Posterior vena cava (tissue), 2 donors: ENCODE measurements at regions not wholly inside any gene's neighbourhood (a gene's known extent, or its start where the extent isn't known, plus 50 kb on each side); places are given as distances from the start of the nearest gene placed in this dataset.
"Not testable (repeated sequence)": the region's sequence is repeated elsewhere in the genome, so short reads cannot be mapped to it uniquely, and the experiment has no call there.

Source experiments
- DNase-seq: peaks from one replicate; pipeline ENCODE4 v3.0.0-alpha.2; 2020; ENCODE audit warnings: low spot score
- intact Hi-C, 2 donors: fragments of 100-400 bp; cut with DNase I; formaldehyde crosslinking; loops; one replicate each; pipeline versions ENCODE4 v1.14.1 to v1.14.2; 2022 to 2023
- donor health status: DM: yes; HTN: yes; CAD: no.
- donor health status: DM: yes; HTN: yes; CAD: no.

DNA sequence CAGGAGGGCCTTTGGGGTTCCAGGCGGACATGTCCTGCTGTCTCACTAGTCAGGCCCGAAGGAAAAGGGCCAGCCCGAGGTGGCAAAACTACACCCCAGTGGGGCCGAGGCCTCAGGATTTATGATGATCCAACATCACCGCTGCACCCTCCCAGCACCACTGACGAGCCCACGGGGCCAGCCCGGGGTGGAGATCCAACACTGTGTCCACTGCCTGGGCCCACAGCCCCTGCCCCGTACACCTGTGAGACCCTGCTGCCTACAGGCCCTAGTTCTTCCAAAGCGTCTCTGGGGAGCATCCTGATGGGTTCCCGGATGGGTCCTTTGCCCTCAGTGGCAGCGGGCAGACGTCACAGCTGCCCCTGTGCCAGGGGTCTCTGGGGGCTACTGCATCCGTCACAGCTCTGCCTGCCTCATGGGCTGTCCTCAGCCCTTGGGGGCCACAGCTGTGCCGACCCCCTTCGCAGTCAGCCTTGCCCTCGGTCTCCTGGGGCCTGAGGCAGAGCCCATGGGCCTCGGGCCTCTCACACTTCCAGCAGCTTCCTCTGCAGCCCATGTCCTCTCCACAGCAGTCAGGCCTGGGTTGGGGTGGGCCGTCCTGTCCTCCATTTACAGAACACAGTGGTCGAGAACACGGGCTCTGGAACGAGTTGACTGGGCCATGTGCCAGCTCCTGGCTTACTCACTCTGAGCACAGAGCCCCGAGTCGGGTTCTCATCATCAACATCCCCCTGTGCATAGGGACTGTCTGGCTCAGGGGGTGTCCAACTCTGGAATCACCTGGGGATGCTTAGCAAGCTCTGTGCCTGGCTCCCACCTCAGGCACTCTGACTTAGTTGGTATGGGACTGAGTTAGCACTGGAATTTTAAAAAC is 64.9 kb downstream of the FOXL3 start:
- DNase-seq, result no peak
- intact Hi-C loops, result no loop called here

DNA sequence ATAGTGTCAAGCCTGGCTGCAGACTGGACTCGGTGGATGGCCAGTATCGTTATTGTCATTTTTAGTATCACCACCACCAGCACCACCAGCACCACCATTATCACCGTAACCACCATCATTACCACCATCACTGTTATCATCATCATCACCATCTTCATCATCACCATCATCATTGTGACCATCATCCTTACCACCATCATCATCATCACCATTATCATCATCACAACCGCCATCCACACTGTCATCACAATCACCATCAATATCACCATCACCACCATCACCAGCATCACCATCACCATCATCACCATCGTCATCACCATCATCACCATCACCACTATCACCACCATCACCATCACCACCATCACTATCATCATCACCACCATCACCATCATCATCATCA is 65.6 kb downstream of the FOXL3 start:
- no peak for DNase-seq
- intact Hi-C loops, result no loop called here

DNA sequence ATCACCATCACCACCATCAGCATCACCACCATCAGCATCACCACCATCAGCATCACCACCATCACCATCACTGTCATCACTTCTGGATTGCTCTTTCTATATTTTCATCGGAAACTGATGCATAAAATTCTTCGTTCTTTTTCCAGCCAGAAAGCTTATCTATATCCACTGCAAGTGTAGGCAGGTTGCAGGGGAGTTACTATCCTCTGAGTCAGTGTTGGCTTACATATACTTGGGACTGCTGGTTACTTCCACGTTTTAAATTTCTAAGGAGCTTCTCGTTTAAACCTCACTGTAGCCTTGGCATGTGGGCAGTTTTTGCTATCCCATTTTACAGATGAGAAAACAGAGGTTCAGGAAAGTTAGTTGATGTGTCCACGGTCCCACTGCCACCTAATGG is 66.1 kb downstream of the FOXL3 start:
- DNase-seq, result no peak
- intact Hi-C loops, result no loop called here

DNA sequence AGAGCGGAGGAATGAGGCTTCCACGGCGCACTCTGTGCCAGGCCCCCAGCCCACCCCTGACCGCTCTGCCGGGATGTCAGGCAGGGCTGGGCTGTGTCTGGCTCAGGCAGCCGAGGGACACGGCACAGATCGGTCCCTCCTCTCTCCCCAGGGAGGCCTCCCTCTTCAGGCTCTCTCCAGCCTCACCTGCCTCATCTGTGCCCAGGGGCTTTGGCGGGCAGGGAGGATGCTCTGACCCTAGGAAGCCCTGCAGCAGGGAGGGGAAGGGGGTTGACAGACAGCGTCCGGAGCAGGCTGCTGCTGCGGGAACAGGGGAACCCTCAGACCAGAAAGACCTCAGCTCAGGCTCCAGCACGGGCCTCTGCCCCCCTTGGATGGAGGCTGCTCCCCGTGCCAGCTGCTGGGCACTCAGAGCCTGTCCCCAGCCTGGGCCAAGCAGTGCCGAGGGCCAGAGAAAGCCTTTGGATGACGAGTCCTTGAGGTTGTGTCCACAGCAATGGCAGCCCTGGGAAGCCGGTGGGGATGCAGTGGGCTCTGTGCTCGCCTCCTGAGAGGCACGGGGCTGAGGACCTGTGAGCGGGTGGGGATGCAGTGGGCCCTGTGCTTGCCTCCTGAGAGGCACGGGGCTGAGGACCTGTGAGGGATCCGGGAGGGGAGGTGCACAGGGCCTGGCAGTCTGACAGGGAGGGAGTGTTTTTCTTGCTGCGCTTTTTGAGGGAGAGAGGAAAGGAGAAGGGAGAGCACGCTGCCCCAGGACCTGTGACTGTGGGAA is 66.9 kb downstream of the FOXL3 start:
- no peak for DNase-seq
- intact Hi-C loops, result no loop called here

DNA sequence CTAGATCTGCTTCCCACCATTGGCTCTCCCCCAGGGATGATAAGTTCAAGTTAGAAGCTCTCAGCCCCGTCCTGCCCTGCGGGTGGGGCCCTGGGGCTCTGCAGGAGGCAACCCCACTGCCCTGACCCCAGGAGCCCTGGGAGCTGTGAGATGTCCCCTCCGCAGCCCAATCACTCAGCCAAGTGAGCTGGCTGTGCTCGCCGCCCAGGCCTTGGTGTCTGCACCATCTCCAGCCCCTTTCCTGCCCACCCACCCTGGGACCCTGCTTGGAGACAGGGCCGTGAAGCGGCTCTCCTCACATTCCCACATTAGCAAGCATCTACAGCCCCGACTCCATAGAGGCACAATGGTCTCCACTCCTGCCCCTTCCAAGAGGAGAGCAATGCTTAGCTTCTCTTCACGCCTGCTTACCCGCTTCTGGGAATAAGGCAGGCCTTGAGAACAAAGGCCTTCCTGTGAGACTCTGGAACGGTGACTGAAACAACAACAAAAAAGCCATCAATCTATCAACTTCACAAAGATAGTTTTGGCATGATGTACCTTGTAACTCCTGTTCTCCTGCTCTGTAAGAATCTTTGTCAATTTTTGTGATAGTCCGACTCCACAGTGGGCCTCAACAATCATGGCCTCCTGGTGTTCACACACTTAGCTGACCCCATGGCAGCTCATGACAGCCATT is 67.7 kb downstream of the FOXL3 start:
- no peak for DNase-seq
- intact Hi-C loops, result no loop called here

DNA sequence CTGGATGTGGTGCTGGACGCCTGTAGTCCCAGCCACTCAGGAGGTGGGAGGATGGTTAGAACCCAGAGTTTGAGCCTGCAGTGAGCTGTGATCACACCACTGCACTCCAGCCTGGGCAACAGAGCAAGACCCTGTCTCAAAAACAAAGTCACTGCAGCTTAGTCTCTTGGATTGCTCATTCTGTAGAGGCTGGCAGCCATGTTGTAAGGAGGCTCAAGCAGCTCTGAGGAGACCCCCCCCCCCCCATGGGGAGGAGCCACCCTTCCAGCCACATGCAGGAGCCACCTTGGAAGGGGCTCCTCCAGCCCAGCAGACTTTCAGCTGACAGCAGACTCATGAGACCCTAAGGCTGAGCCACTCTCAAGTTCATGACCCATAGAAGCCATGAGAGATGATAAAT is 68.4 kb downstream of the FOXL3 start:
- no peak for DNase-seq
- intact Hi-C loops, result no loop called here

DNA sequence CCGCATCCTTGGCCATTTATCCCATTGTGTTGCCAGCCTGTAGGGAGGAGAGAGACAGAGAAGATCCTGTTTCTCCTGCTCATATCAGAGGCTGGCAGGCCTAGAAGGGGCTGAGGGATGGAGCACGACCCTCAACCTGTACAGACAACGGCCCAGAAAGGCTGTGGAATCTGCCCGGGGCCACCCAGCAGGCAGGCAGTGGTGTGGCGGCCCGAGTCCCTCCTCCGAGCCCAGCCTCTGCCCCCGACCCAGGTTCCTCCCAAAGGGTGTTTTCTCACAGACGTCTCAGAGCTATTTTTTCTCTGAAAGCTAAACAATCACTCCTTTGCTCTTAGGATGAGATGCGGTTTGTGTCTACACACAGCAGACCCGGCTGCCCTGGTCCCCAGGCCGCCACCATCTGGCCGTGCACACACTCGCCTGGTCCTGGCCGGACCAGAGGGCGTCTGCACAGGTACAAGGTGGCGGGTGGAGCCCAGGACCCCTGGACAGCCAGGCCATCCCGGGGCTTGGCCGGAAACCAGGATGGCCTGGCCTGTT is 69.3 kb downstream of the FOXL3 start:
- intact Hi-C loops, result no loop called here
- DNase-seq, result peak; percentile 63

DNA sequence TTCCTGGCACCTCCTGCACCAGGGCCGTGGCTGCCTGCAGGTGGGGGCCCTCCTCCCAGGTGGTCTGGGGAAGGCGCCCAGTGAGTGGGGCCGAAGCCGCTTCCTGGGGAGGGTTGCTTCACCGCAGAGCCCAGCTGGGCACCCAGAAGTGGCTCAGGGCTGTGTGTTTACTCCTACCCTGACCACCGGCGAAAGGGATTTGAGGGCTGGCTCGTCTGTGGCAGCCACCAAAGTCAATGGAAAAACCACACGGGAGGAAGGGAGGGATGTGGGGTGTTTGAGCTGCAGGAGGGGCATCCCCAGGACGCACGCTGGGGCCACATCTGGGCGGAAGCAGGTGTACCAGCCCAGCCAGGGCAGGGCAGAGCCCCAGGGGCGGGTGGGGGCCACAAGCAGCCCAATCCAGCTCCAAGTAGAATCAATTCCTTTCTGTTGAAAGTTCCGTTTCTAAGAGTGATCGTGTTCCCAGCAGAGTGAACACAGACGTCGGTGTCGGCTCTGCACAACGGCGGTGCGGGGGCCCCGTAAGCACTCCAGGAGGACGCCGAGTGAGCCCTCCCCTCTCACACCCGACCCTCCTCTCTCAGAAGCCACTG is 69.9 kb downstream of the FOXL3 start:
- intact Hi-C loops, result no loop called here
- DNase-seq, result peak; percentile 63

DNA sequence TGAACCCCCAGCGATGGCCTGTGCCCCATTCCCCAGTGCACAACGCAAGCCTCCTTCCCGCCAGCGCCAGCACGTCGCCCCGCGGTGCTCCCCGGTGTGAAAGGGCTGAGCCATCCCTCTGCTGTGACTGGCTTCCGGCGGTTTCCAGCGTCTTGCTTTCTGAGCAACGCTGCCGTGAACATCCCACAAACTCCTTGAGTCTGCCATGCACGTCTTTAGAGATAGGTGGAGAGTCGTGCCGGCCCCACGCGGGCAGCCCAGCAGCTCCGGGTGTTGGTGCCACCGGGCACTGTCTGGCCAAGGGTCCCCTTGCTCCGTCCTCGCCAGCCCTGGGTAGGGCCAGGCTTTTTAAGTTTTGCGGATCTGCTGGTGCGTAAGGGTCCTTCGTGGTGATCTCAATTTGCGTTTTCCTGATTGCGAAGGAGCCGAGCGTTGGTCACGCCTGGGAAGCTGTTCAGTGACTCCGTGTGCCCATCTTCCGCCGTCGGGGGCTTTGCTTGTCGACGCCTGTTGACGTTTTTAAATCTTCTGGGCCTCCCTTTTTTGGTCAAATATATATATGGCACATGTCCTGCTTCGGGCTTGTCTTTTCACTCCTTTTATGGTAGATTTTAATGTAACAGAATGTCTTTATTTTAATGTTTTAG is 70.6 kb downstream of the FOXL3 start:
- intact Hi-C loops, result no loop called here
- peak; percentile 64 for DNase-seq

DNA sequence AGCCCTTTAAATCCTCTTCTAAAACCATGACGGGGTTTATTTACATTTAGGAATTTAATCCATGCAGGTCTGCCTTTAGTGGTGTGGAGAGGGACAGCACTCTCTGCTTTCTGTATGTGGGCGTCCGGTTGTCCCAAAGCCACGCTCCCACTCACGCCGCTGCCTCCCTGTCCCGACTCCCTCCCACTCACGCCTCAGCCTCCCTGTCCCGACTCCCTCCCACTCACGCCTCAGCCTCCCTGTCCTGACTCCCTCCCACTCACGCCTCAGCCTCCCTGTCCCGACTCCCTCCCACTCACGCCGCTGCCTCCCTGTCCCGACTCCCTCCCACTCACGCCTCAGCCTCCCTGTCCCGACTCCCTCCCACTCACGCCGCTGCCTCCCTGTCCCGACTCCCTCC is 71.2 kb downstream of the FOXL3 start:
- peak; percentile 34 for DNase-seq
- intact Hi-C loops, result not testable (repeated sequence)

DNA sequence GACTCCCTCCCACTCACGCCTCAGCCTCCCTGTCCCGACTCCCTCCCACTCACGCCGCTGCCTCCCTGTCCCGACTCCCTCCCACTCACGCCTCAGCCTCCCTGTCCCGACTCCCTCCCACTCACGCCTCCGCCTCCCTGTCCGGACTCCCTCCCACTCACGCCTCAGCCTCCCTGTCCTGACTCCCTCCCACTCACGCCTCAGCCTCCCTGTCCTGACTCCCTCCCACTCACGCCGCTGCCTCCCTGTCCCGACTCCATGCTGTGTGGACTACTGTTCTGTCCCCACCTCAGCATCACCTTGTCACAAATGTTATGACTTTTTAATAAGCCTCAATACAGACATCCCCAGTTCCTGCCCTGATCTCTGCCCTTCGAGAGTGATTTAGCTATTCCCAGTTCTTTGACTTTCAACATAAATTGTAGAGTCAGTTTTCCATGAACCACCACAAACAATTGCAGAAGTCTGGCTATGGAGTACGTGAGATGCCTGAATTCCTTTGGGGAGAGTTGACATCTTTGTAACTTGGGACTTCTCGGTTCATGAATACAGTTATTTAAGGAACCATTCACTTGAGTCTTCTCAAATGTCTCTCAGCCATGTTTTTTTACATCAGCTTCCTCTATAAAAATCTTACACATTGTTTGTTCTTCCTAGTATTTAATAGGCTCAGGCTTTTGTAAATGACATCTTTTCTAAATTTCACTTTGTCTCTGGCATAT is 71.9 kb downstream of the FOXL3 start:
- intact Hi-C loops, result no loop called here
- DNase-seq, result no peak

DNA sequence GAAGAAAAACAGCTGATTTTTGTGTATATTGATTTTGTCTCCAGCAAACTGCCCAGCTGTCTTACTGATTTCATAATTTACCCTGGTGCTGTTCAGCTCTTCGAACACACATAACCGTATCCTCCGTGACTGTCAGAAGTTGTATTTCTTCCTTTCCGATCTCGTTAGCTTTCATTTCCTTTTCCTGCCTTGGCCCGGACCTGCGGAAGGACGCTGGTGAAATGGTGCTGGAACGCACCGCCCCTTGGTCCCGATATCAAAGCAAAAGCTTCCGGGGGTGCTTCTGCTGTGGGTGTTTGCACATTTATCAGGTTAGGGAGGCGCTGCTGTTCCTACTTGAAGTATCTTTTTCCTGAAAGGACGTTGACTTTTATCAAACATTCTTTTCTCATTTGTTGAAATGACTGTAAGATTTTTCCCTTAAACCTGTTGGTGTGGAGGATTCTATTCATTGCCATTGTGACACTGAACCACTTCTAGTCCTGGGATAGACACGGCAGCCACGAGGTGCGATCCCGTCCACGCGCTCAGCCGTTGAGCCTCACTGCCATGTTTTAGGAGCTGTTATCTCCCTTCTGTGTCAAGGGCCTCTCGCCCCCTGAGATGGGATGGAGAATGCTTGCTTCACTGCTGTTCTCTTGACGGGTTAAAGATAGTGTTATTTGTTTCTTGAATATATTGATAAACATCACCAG is 72.6 kb downstream of the FOXL3 start:
- peak; percentile 79 for DNase-seq
- intact Hi-C loops, result no loop called here

DNA sequence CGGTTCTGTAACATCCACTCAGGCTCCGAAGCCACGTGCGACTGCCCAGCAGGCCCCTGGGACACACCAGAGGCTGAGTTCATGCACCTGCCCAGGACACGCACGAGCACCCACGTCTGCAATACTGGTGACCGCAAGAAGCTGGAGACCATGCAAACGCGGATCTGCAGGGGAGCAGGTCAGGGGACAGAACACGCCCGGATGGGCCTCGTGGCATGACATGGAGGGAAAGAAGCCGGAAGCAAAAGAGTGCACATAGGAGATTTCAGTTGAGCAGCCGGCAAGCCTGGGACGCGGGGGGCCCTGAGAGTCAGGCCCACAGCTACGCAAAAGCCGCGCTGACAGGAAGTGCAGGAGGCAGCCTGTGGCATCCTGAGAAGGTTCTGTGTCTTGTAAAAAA is 73.7 kb downstream of the FOXL3 start:
- DNase-seq, result peak; percentile 72

DNA sequence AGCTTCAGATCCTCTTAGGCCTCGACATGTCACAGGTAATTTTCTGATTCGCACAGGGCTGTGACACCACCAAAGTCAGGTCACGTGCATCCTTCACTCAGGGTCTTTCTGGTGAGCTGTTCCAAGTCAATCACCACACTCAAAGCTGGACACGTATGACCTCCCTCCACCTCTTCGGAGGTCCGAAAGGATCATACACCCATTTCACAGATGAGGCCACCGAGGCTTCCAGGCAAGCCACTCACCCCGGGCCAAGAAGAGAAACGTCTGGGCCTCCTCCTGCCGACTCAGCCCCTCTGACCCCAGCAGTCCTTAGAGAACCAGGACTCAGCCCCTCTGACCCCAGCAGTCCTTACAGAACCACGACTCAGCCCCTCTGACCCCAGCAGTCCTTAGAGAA is 74.6 kb downstream of the FOXL3 start:
- intact Hi-C loops, result no loop called here
- peak; percentile 36 for DNase-seq

More for the DNA sequence above, 73.7 kb downstream of the FOXL3 start:
- intact Hi-C loops, result no loop called here

DNA sequence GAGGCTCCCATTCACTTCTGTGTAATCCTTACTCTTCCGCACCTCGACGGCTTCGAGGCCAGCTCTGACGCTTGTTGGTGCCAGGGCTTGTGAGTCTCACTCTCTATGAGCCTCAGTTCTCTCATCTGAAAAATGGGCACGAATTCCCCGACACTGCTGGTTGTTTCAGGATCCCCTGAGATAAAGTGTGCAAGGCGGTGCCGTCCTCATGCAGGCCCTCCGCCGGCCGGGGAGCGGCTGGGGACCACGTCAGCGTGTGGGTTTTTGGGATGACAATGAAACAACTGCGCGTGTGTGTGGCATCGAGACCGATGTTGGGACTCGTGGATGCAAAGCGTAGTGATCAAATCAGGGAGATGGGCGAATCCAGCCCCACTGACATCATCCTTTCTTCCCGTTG is 75.6 kb downstream of the FOXL3 start:
- intact Hi-C loops, result no loop called here
- DNase-seq, result peak; percentile 25

DNA sequence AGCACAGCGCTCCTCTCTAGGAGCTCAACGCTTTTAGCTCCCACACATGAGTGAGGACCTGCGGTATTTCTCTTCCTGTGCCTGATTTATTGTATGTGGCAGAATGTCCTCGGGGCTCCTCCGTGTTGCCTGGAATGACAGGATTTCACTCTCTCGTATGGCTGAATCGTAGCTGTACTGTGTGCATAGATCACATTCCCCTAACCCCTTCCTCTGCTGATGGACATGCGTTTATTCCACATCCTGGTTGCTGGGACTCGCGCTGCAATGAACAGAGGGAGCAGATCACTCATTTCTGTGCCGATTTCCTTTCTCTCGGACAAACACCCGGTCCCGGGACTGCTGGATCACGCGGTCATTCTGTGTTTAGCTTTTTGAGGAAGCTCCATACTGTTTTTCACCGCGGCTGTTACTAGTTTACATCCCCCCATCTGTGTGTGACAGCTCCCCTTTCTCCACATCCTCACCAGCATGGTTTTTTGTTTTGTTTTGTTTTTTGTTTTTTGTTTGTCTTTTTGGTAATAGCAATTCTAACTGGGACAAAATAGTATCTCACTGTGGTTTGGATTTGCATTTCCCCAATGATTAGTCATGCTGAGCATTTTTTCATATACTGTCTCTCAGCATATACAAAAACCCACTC is 76.3 kb downstream of the FOXL3 start:
- intact Hi-C loops, result no loop called here
- peak; percentile 73 for DNase-seq

DNA sequence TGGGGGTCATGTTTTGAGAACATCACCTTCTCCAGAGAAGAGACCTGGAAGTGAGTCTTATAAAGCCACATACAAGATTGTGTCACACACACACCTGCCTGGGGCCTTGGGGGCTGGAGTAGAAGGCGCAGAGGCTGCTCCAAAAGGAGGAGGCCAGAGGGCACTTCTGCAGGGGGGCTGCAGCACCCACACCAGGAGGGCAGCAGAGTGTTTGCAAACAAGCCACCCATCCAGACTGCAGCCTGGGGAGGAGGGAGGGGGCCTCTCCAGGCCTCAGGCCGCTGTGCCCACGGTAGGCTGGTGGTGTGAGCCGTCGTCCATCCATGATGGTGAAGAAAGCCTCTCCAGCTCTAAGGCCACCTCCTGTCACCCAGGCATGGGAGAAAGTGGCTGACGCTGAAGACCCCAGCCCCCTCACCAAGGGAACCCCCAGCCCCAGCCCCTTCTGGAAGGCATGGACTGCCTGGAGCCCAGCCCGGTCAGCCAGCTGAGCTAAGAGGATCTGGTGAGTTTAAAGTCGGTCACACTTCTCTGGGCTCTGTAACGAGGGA is 77.5 kb downstream of the FOXL3 start:
- intact Hi-C loops, result no loop called here
- DNase-seq, result peak; percentile 61
